ENCODE measurements at regions not wholly inside any gene's neighbourhood (a gene's known extent, or its start where the extent isn't known, plus 50 kb on each side); places are given as distances from the start of the nearest gene placed in this dataset.

GRCh38 chr11:69977951-69978350 is 100.2 kb upstream of the ANO1 start:
- DNase-seq: no peak

GRCh38 chr11:69978841-69979614 is 99.1 kb upstream of the ANO1 start:
- no peak for DNase-seq

- DNase-seq: no peak
Measured at GRCh38 chr11:69979632-69980031, 98.5 kb upstream of the ANO1 start.

- no peak for DNase-seq
Measured at GRCh38 chr11:69981119-69981784, 96.9 kb upstream of the ANO1 start.

DNA sequence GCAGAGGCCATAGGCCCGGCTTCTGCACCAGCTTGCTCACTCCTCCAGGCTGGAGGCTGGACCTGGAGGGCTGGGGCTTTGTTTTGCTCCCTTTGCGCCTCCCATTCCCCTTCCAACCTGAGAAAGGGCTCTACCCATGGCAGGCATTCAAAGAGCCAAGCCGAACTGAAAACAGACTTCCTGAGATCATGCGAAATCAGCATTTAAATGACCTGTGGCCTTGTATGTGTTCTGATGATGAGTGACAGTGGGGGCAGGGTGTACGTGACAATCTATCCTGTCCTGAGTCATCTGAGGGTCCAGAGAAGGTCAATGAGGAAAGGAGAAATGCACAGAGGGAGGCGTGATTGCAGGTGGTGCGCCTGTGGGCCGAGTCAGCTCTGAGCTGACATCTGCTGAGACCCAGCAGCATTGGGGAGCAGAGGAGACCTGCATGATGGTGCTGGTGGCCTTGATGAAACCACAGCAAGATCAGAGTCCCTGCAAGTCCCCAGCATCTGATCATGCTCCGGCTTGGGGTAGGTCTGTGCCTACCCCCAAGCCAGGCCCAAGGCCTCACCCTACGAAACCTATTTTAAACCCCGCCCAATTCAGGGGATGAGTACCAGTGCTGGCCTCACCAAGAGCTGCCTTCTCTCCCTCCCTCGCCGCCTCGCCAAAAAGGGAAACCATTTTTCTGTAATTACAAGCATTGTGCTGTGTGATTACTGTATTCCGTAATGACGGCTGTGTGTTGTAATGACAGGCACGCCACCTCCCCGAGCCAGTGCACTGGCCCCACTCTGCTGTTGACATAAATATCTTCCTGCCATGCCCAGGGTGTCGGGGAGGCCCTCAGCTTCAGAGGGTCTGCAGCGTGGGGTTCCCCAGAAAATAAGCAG is 95.2 kb upstream of the ANO1 start:
- DNase-seq: no peak

GRCh38 chr11:69983571-69983877 is 94.6 kb upstream of the ANO1 start:
- DNase-seq: no peak

DNA sequence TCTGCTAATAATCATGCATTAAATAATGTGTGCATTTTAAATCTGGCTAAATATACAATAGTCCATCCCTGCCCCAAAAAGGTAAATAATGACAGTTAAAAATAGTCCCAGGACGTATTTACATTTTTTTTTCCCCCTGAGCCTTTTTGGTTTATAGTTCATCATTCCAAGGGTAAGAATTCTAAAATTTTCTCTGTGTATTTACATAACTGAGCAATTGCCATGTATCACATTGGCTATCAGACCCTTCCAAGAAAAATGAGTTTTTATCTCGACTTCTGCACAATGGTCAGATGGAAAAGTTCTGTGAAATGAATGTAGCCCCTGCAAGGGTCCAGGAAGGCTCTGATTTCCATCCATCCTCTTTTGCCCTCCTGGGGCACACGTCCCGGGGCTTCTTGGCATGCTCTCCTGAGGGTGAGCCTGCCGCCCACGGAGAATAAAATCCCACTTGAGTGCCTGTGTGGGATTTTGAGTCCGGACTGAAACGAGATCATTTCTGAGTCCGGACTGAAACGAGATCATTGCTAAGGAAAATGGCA is 94.1 kb upstream of the ANO1 start:
- DNase-seq: no peak

DNA sequence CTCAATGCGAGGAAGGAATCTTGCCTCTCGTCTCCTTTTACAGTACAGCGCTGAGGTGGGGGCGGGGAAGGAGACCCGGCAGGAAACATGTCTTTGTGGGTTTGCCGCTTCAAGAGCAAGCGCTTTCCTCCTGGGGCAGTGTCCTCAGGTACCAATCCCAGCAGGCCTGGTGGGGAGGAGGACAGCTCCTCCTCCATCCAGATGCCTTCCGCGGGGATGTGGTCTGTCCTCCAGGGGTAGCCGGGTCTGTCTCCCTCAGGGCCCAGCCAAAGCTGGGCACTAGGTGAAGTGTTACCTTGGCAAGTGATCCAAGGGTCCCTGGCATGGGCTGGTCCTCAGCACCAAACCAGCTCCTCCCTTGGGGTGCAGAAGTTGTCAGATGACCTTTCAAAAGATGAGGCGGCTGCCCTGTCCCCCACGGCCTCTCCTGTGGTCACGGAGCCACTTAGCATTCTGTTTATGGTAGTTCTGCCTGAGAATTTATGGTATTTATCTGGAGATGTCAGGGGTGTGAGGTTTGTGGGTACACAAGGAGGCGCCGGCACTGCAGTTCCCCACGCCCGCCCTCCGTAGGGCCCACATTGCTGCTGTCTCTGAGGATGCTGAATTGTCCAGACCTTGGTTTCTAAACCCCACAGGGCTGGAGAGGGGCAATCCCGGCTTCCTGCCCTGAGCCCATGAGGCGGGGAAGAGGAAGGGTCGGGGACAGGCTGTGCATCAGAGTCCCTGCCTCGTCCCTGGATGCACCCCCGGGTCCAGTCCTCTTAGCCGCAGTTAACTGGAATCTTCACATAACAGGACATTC is 93.5 kb upstream of the ANO1 start:
- DNase-seq: no peak

GRCh38 chr11:69985331-69985640 is 92.8 kb upstream of the ANO1 start:
- DNase-seq: no peak

DNA sequence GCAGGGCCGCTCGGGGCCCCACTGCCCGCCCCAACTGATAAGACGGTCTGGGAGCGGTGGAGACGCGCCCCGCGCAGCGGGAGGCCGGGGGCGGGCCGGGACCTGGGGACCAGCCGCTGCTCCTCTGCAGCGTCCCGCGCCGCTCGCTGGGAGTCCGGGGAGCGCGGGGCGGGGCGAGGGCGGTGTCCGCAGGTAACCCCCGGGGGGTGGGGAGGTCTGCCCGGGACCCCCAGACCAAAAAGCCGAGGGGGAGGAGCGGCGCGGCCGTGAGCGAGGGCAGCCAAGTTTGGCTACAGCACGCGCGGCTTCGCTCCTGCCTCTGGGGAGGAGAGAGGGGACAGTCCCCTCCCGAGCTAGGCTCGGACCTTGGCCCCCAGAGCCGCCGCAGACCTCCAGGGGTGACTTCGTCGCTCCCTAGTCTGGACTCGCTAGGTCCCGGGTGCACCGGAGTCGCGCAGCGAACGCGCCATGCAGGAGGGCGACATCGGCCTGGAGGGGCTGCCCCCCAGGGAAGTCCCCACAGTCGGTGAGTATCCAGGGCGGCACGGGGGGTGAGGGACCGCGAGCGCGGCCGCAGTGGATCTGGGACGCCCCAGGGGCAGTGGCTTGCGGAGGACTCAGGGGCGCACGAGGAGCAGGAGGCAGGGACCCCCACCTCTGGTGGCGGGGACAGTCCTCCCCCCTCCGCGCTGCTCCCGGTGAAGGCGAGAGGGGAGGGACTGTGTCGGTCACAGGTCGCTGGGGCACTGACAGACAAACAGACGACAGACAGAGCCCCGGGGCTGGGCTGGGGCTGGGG is 92.3 kb upstream of the ANO1 start:
- DNase-seq: no peak

- DNase-seq: no peak
Measured at GRCh38 chr11:69986440-69986787, 91.7 kb upstream of the ANO1 start.

DNA sequence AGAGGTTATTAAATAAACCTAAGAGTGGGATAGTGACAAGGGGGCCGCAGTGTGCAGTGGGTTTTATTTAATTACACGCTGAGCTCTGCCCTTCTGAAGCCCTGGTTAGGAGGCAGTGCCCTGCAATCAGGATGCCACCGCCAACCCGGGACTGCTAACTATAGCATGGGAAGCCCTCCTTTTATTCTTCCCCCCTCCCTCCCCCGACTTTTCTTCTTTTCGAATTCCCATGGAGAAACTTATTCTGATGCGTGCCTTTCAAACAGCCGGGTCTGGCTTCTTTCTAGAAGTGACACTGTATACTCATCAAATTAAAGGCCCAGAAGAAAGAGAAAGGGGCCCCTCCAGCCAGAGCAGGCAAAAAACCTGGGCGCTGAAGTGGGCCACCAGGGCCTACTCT is 91.3 kb upstream of the ANO1 start:
- no peak for DNase-seq

GRCh38 chr11:69992026-69992425 is 86.1 kb upstream of the ANO1 start:
- DNase-seq: no peak

GRCh38 chr11:69992943-69993694 is 85.0 kb upstream of the ANO1 start:
- DNase-seq: no peak

- no peak for DNase-seq
Measured at GRCh38 chr11:69994810-69995209, 83.3 kb upstream of the ANO1 start.

- DNase-seq: no peak
Measured at GRCh38 chr11:69995697-69996096, 82.4 kb upstream of the ANO1 start.

DNA sequence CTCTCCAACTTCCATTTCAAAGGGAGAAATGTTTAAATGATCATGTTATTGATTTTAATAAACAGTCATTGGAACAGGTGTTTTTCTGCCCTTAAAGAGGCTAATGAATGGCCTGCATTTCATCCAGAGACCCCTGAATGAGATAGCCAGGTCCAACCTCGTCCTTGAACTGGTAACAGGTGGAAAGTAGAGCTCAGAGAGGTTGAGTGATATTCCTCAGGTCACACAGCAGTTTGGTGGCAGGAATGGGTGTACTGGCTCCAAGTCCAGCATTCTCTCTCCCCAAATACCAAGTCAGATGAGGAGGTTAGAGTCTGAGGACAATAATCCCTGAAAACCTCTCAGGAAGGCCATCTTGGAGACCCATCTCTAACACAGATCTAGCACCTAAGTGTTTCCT is 81.7 kb upstream of the ANO1 start:
- DNase-seq: no peak

DNA sequence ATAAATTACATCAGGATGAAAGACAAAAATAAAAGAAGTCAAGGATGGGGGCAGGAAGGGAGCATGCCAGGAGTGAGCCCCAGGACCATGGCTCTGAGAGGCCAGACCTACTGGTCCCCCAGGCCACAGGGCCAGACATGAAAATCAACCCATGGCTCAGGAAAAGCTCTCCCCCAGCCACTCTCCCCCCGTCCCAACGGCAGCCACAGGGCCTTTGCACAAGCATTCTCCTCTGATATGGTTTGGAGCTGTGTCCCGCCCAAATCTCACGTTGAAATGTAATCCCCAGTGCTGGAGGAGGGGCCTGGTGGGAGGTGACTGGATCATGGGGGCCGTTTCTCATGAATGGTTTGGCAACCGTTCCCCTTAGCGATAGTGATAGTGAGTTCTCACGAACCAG is 80.8 kb upstream of the ANO1 start:
- DNase-seq: no peak

DNA sequence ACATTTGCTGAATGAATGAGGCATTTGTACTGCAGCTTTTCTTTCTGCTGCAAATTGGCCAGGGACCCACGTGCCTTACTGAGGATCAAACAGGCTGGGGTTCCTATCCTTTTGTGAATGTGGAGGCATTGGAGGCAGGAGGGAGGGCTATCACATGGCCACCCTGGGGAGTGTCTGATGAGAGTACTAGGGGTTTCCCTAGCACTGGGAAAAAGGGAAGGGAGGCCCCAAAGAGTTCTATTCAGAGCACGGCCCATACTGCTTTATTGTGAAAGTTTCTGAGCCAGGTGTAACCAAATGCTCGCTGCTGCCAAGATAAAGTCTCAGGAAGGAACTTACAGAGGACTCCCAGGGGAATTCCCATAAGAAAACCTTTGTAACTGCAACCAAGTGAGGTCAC is 78.4 kb upstream of the ANO1 start:
- DNase-seq: no peak

- no peak for DNase-seq
Measured at GRCh38 chr11:70000228-70000627, 77.9 kb upstream of the ANO1 start.

GRCh38 chr11:70001246-70001645 is 76.9 kb upstream of the ANO1 start:
- DNase-seq: no peak
